ENCODE measurements at regions not wholly inside any gene's neighbourhood (a gene's known extent, or its start where the extent isn't known, plus 50 kb on each side); places are given as distances from the start of the nearest gene placed in this dataset.

DNA sequence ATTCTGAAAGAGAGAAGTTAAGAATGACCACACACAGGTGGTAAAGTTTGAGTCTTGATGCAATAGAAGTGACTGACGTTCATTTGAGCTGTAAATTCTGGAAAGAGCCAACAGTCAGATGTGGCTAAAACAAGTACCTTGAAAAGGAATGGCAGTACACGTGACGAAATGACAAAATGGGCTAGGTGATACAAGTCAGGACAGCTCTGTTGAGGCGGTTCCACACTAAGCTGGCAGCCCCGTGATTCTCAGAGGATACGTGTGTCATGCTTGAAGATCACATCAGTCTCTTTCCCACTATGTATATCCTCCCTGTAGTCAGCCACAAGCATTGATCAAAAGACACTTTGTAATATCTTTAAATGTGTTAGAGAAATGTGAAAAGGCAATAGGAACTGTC, 881.3 kb upstream of the ADGRL2 start:
- H3K9ac ChIP-seq (ENCODE audit: low read length): no peak overlapping the region

DNA sequence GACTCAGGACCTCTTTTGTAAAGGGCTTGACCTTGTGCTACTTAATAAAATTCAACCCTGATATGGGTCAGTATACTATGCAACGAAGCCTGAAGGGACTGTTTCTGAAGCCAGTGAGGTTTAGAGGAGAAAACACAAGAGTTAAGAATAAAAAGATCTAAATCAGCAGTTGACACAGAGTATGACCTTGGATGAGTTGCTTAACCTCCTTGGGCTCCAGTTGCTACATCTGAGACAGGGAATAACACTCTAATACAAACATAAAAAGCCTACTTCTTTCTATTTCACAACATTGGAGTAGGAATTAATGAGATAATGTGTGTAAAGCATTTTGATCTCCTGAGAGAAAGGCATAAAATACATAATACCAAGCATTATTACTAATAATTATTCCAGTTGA, 882.4 kb upstream of the ADGRL2 start:
- no peaks in the 10 kb centered on the region for H3K27me3 ChIP-seq (replicated peaks; ENCODE audit: control insufficient read depth, insufficient read depth, low read length)

More for the DNA sequence above, 881.3 kb upstream of the ADGRL2 start:
- Histone ChIP-seq H3K9me3 (ENCODE audit: control insufficient read depth, low read length) (no peaks in the 10 kb centered on the region), H3K36me3 (ENCODE audit: control insufficient read depth, insufficient read depth, low read length, severe bottlenecking) (no peaks in the 10 kb centered on the region), H3K4me3 (ENCODE audit: low read length) (no peak overlapping the region), H3K27me3 (replicated peaks; ENCODE audit: control insufficient read depth, insufficient read depth, low read length) (no peaks in the 10 kb centered on the region), H3K4me1 (ENCODE audit: control insufficient read depth, insufficient read depth, low read length) (peaks cover 4% of the 10 kb centered on the region)
- no peak for DNase-seq (ENCODE audit: low read depth)

GRCh38 chr1:80917826-80918225, 882.9 kb upstream of the ADGRL2 start:
- peaks cover 3% of the 10 kb centered on the region for H3K4me1 ChIP-seq (ENCODE audit: control insufficient read depth, insufficient read depth, low read length)
- H3K9ac ChIP-seq (ENCODE audit: low read length): no peak overlapping the region
- H3K4me3 ChIP-seq (ENCODE audit: low read length): no peak overlapping the region
- peak; percentile 67 for DNase-seq (ENCODE audit: low read depth)
- H3K27me3 ChIP-seq (replicated peaks; ENCODE audit: control insufficient read depth, insufficient read depth, low read length): no peaks in the 10 kb centered on the region
- H3K9me3 ChIP-seq (ENCODE audit: control insufficient read depth, low read length): no peaks in the 10 kb centered on the region
- no peaks in the 10 kb centered on the region for H3K36me3 ChIP-seq (ENCODE audit: control insufficient read depth, insufficient read depth, low read length, severe bottlenecking)

More for the DNA sequence above, 882.4 kb upstream of the ADGRL2 start:
- Histone ChIP-seq H3K36me3 (ENCODE audit: control insufficient read depth, insufficient read depth, low read length, severe bottlenecking) (no peaks in the 10 kb centered on the region), H3K9me3 (ENCODE audit: control insufficient read depth, low read length) (no peaks in the 10 kb centered on the region), H3K4me3 (ENCODE audit: low read length) (no peak overlapping the region), H3K4me1 (ENCODE audit: control insufficient read depth, insufficient read depth, low read length) (peaks cover 3% of the 10 kb centered on the region), H3K9ac (ENCODE audit: low read length) (no peak overlapping the region)
- peak; percentile 47 for DNase-seq (ENCODE audit: low read depth)

DNA sequence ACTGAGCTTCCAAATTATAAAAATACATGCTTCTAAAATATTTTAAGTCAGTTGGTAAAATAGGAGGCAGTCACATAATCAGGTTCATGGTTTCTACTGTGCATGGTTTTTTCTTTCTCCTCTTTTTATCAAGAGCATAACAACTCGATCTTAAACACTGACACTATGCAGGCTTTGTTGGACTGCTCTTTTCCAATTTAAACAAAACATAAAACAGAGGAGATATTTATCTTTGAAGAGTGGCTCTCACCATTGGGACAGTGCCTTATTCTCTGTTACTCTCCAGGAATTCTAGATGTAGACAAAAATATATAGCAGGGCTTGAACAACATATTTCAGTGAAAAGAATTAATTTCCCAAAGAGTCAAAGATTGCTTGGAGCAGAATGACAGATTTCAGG, 883.5 kb upstream of the ADGRL2 start:
- no peaks in the 10 kb centered on the region for H3K27me3 ChIP-seq (replicated peaks; ENCODE audit: control insufficient read depth, insufficient read depth, low read length)
- peak; percentile 14 for DNase-seq (ENCODE audit: low read depth)
- H3K9ac ChIP-seq (ENCODE audit: low read length): no peak overlapping the region
- H3K9me3 ChIP-seq (ENCODE audit: control insufficient read depth, low read length): no peaks in the 10 kb centered on the region
- H3K36me3 ChIP-seq (ENCODE audit: control insufficient read depth, insufficient read depth, low read length, severe bottlenecking): no peaks in the 10 kb centered on the region
- peaks cover 3% of the 10 kb centered on the region for H3K4me1 ChIP-seq (ENCODE audit: control insufficient read depth, insufficient read depth, low read length)
- no peak overlapping the region for H3K4me3 ChIP-seq (ENCODE audit: low read length)

DNA sequence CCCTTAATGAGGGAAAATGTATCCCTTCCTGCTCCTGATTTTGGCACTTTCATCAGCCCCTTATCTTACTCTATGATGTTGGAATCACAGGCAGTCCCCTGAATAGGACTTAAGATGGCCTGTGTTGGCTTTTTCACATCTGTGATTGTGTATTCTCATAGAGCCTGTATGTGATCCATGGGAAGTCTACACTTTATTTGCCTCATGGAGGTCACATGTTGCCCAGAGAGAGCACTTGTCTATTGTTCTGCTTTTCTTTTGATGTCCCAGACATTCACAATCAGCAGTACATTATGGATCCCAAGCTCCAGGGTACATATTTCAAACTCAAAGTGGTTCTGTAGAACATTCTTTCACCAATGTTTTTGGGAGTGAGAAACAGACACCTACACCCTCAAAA, 885.2 kb upstream of the ADGRL2 start:
- no peaks in the 10 kb centered on the region for H3K27me3 ChIP-seq (replicated peaks; ENCODE audit: control insufficient read depth, insufficient read depth, low read length)
- no peaks in the 10 kb centered on the region for H3K36me3 ChIP-seq (ENCODE audit: control insufficient read depth, insufficient read depth, low read length, severe bottlenecking)
- H3K9ac ChIP-seq (ENCODE audit: low read length): no peak overlapping the region
- H3K4me1 ChIP-seq (ENCODE audit: control insufficient read depth, insufficient read depth, low read length): peaks cover 3% of the 10 kb centered on the region
- no peaks in the 10 kb centered on the region for H3K9me3 ChIP-seq (ENCODE audit: control insufficient read depth, low read length)
- no peak overlapping the region for H3K4me3 ChIP-seq (ENCODE audit: low read length)
- no peak for DNase-seq (ENCODE audit: low read depth)

DNA sequence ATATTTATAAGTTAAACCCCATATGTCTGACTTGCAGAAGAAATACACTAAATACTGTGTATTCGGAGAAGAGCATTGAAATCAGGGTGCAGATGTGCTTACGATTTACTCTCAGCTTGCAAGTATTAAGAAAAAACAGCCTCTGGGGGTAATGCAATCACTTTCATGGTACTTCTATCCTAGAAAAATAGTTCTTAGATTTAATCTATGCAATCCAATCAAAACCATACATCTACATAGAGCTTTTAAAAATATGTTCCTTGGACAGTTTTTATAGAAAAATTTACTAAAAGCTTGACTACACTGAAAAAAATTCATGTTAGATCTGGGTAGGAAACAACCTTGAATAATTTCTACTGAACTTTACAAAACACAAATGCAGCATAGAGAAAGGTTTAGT, 890.3 kb upstream of the ADGRL2 start:
- H3K9ac ChIP-seq (ENCODE audit: low read length): no peak overlapping the region
- H3K4me3 ChIP-seq (ENCODE audit: low read length): no peak overlapping the region
- no peaks in the 10 kb centered on the region for H3K4me1 ChIP-seq (ENCODE audit: control insufficient read depth, insufficient read depth, low read length)
- DNase-seq (ENCODE audit: low read depth): peak; percentile 59
- H3K27me3 ChIP-seq (replicated peaks; ENCODE audit: control insufficient read depth, insufficient read depth, low read length): no peaks in the 10 kb centered on the region
- no peaks in the 10 kb centered on the region for H3K36me3 ChIP-seq (ENCODE audit: control insufficient read depth, insufficient read depth, low read length, severe bottlenecking)
- no peaks in the 10 kb centered on the region for H3K9me3 ChIP-seq (ENCODE audit: control insufficient read depth, low read length)

DNA sequence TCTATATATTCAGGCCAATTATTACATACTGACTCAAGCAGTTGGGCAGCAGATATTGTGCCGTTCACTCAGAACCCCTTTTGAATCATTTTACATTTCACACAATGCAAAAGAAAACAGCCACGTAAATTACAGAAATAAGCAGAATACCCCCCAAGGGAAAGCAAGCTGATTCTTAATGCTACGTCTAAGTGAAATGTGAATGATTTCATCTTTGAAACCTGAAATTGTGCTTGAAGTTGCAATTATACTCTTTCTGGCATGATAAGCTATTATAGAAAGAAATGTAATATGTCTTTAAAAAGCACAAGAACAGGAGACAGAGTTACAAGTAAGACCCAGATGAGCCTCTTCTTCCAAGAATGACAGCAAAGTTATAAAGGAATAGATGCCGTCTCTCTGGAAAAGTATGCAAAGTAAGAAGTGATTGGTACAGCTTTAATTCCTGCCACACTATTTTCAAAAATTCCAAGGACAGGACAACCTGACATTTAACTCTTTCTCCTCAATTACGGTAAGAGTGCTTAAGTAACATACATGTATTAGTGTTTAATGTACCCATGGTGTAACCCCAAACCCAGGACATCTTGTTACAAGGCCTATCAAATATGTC, 891.5 kb upstream of the ADGRL2 start:
- Histone ChIP-seq H3K36me3 (ENCODE audit: control insufficient read depth, insufficient read depth, low read length, severe bottlenecking) (no peaks in the 10 kb centered on the region), H3K27me3 (replicated peaks; ENCODE audit: control insufficient read depth, insufficient read depth, low read length) (no peaks in the 10 kb centered on the region), H3K9ac (ENCODE audit: low read length) (no peak overlapping the region), H3K4me3 (ENCODE audit: low read length) (no peak overlapping the region), H3K9me3 (ENCODE audit: control insufficient read depth, low read length) (no peaks in the 10 kb centered on the region), H3K4me1 (ENCODE audit: control insufficient read depth, insufficient read depth, low read length) (no peaks in the 10 kb centered on the region)
- no peak for DNase-seq (ENCODE audit: low read depth)

GRCh38 chr1:80896781-80897356, 903.9 kb upstream of the ADGRL2 start:
- Histone ChIP-seq H3K9me3 (ENCODE audit: control insufficient read depth, low read length) (no peaks in the 10 kb centered on the region), H3K36me3 (ENCODE audit: control insufficient read depth, insufficient read depth, low read length, severe bottlenecking) (no peaks in the 10 kb centered on the region), H3K4me1 (ENCODE audit: control insufficient read depth, insufficient read depth, low read length) (peaks cover 25% of the 10 kb centered on the region), H3K9ac (ENCODE audit: low read length) (no peak overlapping the region), H3K4me3 (ENCODE audit: low read length) (no peak overlapping the region), H3K27me3 (replicated peaks; ENCODE audit: control insufficient read depth, insufficient read depth, low read length) (no peaks in the 10 kb centered on the region)
- DNase-seq (ENCODE audit: low read depth): no peak

DNA sequence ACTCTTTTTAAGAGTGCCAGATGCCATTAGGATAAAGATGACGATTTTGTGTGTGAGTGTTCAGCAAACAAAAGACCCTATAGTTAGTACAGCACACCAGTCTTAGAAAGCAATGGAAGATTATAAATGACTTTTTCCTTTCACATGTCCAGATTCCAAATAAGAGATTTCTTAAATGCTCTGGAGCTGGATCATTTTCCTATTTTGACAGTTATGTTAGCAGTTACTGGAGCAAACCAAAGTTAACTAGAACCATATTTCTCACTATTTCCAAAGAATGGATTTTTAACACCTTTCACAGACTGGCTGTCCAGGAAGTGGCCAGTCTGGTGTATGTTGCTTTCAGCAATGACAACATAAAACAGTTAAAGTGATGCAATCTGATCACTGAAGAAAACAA, 905.8 kb upstream of the ADGRL2 start:
- Histone ChIP-seq H3K9me3 (ENCODE audit: control insufficient read depth, low read length) (no peaks in the 10 kb centered on the region), H3K36me3 (ENCODE audit: control insufficient read depth, insufficient read depth, low read length, severe bottlenecking) (no peaks in the 10 kb centered on the region), H3K4me1 (ENCODE audit: control insufficient read depth, insufficient read depth, low read length) (peaks cover 29% of the 10 kb centered on the region), H3K9ac (ENCODE audit: low read length) (no peak overlapping the region), H3K4me3 (ENCODE audit: low read length) (no peak overlapping the region), H3K27me3 (replicated peaks; ENCODE audit: control insufficient read depth, insufficient read depth, low read length) (no peaks in the 10 kb centered on the region)
- DNase-seq (ENCODE audit: low read depth): peak; percentile 32

DNA sequence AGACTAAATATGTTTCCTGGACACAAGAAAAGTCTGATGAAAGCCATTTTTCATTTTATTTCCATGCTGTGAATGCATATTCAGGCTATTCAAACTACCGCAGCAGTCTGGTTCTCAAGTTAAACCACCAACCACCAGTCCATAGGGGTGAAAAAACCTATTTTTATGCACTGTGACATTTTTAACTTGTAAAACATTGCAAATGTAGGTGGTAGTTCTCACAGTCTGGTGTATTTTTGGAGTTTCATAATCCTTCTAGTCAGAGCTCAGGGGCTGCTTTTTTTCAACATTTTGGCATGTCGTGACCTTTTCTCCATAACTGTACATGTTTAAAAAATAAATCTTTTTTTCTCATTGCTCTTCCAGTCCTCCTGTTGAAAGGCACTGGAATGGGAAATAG, 907.6 kb upstream of the ADGRL2 start:
- DNase-seq (ENCODE audit: low read depth): peak; percentile 24
- H3K4me3 ChIP-seq (ENCODE audit: low read length): peak overlapping the region; percentile 72
- peak overlapping the region; percentile 81 for H3K9ac ChIP-seq (ENCODE audit: low read length)
- H3K4me1 ChIP-seq (ENCODE audit: control insufficient read depth, insufficient read depth, low read length): peaks cover 29% of the 10 kb centered on the region
- no peaks in the 10 kb centered on the region for H3K36me3 ChIP-seq (ENCODE audit: control insufficient read depth, insufficient read depth, low read length, severe bottlenecking)
- H3K9me3 ChIP-seq (ENCODE audit: control insufficient read depth, low read length): no peaks in the 10 kb centered on the region
- no peaks in the 10 kb centered on the region for H3K27me3 ChIP-seq (replicated peaks; ENCODE audit: control insufficient read depth, insufficient read depth, low read length)

DNA sequence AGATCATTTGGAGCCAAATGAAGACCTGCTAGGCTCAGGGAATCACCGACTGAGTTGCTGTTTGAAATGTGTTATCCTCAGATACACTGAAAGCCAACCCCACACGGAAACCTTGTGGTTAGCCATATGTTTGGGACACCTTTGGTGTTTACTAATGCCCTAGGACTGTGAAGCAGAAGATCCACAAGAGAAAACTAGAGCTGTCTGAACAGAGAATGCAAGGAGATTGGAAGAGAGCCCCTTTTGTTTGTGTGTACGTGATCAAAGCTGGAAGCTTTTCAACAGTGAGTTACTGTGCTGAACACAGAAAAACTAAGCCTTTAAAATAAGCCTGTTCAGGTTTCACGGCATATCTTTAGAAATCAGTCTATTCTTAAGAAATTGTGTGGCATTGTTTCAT, 908.2 kb upstream of the ADGRL2 start:
- H3K4me3 ChIP-seq (ENCODE audit: low read length): peak overlapping the region; percentile 72
- DNase-seq (ENCODE audit: low read depth): peak; percentile 45

DNA sequence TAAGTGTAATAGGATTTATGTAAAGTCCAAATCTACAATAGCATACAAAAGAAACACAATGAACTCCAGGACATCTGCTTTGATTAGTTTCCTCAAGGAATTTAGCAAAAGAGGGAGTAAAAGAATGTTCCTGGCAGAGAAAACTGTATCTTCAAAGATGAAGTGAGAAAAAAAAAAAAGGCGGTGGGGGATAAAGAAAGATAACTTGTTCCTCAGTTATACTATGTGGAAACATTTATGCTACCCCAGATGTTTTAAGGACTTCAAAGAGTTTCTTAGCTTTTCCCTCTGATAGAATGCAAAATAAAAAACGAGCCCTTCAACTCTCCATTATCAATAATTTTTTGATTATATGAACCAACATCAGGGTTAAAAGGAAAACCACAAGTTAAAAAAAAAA, 908.9 kb upstream of the ADGRL2 start:
- Histone ChIP-seq H3K9ac (ENCODE audit: low read length) (no peak overlapping the region), H3K9me3 (ENCODE audit: control insufficient read depth, low read length) (no peaks in the 10 kb centered on the region), H3K4me1 (ENCODE audit: control insufficient read depth, insufficient read depth, low read length) (peaks cover 29% of the 10 kb centered on the region), H3K36me3 (ENCODE audit: control insufficient read depth, insufficient read depth, low read length, severe bottlenecking) (no peaks in the 10 kb centered on the region), H3K27me3 (replicated peaks; ENCODE audit: control insufficient read depth, insufficient read depth, low read length) (no peaks in the 10 kb centered on the region), H3K4me3 (ENCODE audit: low read length) (no peak overlapping the region)
- DNase-seq (ENCODE audit: low read depth): no peak

More for the DNA sequence above, 908.2 kb upstream of the ADGRL2 start:
- Histone ChIP-seq H3K36me3 (ENCODE audit: control insufficient read depth, insufficient read depth, low read length, severe bottlenecking) (no peaks in the 10 kb centered on the region), H3K27me3 (replicated peaks; ENCODE audit: control insufficient read depth, insufficient read depth, low read length) (no peaks in the 10 kb centered on the region), H3K9me3 (ENCODE audit: control insufficient read depth, low read length) (no peaks in the 10 kb centered on the region), H3K4me1 (ENCODE audit: control insufficient read depth, insufficient read depth, low read length) (peaks cover 29% of the 10 kb centered on the region), H3K9ac (ENCODE audit: low read length) (peak overlapping the region; percentile 81)

Data from adipocyte (in vitro differentiated cells).